ENCODE measurements at regions not wholly inside any gene's neighbourhood (a gene's known extent, or its start where the extent isn't known, plus 50 kb on each side); places are given as distances from the start of the nearest gene placed in this dataset.

DNA sequence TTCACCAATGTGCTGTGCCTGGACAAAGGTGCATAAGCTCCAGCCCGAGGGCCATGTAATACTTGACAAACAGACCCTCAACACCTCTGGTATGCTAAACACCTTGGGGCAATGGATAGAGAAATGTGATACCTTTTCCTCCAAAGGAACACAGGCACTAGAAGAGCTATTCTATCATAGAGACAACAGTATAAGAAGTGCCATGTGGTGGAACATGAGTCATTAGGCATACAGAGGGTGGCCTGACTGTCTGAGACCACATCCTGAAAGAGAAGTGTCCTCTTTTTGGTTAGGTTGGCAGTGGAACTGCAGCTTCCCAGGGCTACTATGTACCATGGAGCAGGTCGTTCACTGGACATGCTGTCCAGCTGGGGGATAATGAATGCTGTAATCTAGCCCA lies 153.9 kb downstream of the INSIG2 start:
- Histone ChIP-seq H3K27ac (ENCODE audit: low read length) (no peak overlapping the region), H3K9me2 (ENCODE audit: insufficient read depth, low read length) (no peaks in the 10 kb centered on the region), H4K20me1 (ENCODE audit: insufficient read depth) (no peaks in the 10 kb centered on the region), H3K36me3 (ENCODE audit: insufficient read depth, low read length) (no peaks in the 10 kb centered on the region), H3K4me2 (ENCODE audit: low read length) (no peak overlapping the region), H3K79me2 (replicated peaks; ENCODE audit: insufficient read depth, low read length) (no peaks in the 10 kb centered on the region), H3K27me3 (ENCODE audit: insufficient read depth, low read depth, low read length) (no peaks in the 10 kb centered on the region), H3K9ac (ENCODE audit: low read length) (no peak overlapping the region), H2AFZ (ENCODE audit: low read depth, low read length) (no peak overlapping the region), H3K4me3 (ENCODE audit: low read length) (no peak overlapping the region), H3F3A (ENCODE audit: insufficient read depth, low read length, poor library complexity, severe bottlenecking) (no peaks in the 10 kb centered on the region), H3K9me3 (ENCODE audit: low read length) (no peaks in the 10 kb centered on the region)
- TF ChIP-seq SMC3 (conservative IDR thresholded peaks at IDR 0.05; ENCODE audit: poor library complexity) (no peak), POLR2AphosphoS5 (IDR thresholded peaks at IDR 0.05) (no peak), TAF1 (IDR thresholded peaks at IDR 0.05; ENCODE audit: low read depth) (no peak), MXI1 (conservative IDR thresholded peaks at IDR 0.05; ENCODE audit: poor library complexity, severe bottlenecking) (no peak), CTCF (IDR thresholded peaks at IDR 0.05; ENCODE audit: poor library complexity, severe bottlenecking) (no peak), EZH2 (IDR thresholded peaks at IDR 0.05; ENCODE audit: borderline replicate concordance, insufficient read depth, low read length, poor library complexity, severe bottlenecking) (no peak), REST (IDR thresholded peaks at IDR 0.05; ENCODE audit: borderline replicate concordance) (no peak), EP300 (conservative IDR thresholded peaks at IDR 0.05; ENCODE audit: poor library complexity, severe bottlenecking) (no peak), RAD21 (conservative IDR thresholded peaks at IDR 0.05) (no peak)

- no peaks in the 10 kb centered on the region for H3K79me2 ChIP-seq (replicated peaks; ENCODE audit: insufficient read depth, low read length)
These were observed 152.9 kb downstream of the INSIG2 start for GRCh38 chr2:118241128-118241527.

More at GRCh38 chr2:118241128-118241527, 152.9 kb downstream of the INSIG2 start:
- Histone ChIP-seq H3F3A (ENCODE audit: insufficient read depth, low read length, poor library complexity, severe bottlenecking) (no peaks in the 10 kb centered on the region), H3K27me3 (ENCODE audit: insufficient read depth, low read depth, low read length) (no peaks in the 10 kb centered on the region), H3K4me3 (ENCODE audit: low read length) (no peak overlapping the region), H3K9me2 (ENCODE audit: insufficient read depth, low read length) (no peaks in the 10 kb centered on the region), H2AFZ (ENCODE audit: low read depth, low read length) (no peak overlapping the region), H3K9ac (ENCODE audit: low read length) (no peak overlapping the region), H3K9me3 (ENCODE audit: low read length) (no peaks in the 10 kb centered on the region), H3K36me3 (ENCODE audit: insufficient read depth, low read length) (no peaks in the 10 kb centered on the region), H3K4me2 (ENCODE audit: low read length) (no peak overlapping the region), H4K20me1 (ENCODE audit: insufficient read depth) (no peaks in the 10 kb centered on the region), H3K27ac (ENCODE audit: low read length) (no peak overlapping the region)
- TF ChIP-seq RAD21 (conservative IDR thresholded peaks at IDR 0.05) (no peak), EZH2 (IDR thresholded peaks at IDR 0.05; ENCODE audit: borderline replicate concordance, insufficient read depth, low read length, poor library complexity, severe bottlenecking) (no peak), EP300 (conservative IDR thresholded peaks at IDR 0.05; ENCODE audit: poor library complexity, severe bottlenecking) (no peak), POLR2AphosphoS5 (IDR thresholded peaks at IDR 0.05) (no peak), TAF1 (IDR thresholded peaks at IDR 0.05; ENCODE audit: low read depth) (no peak), CTCF (IDR thresholded peaks at IDR 0.05; ENCODE audit: poor library complexity, severe bottlenecking) (no peak), SMC3 (conservative IDR thresholded peaks at IDR 0.05; ENCODE audit: poor library complexity) (no peak), REST (IDR thresholded peaks at IDR 0.05; ENCODE audit: borderline replicate concordance) (no peak), MXI1 (conservative IDR thresholded peaks at IDR 0.05; ENCODE audit: poor library complexity, severe bottlenecking) (no peak)
